Nephron progenitor cell (in vitro differentiated cells): ENCODE measurements at regions not wholly inside any gene's neighbourhood (a gene's known extent, or its start where the extent isn't known, plus 50 kb on each side); places are given as distances from the start of the nearest gene placed in this dataset.
"Not testable (repeated sequence)": the region's sequence is repeated elsewhere in the genome, so short reads cannot be mapped to it uniquely, and the experiment has no call there.

ENCODE experiments used
- DNase-seq: peaks from one replicate; pipeline ENCODE4 v3.0.0; 2021
- H3K27ac Mint-ChIP-seq: 2 replicates; pipeline ENCODE4 v1.8.0; 2021; ENCODE audit warnings: mild to moderate bottlenecking, moderate library complexity, mixed read lengths
- H3K27me3 Mint-ChIP-seq: 2 replicates; pipeline ENCODE4 v1.8.0; 2021; ENCODE audit warnings: mild to moderate bottlenecking, low read depth, mixed read lengths; ENCODE audit not compliant: poor library complexity
- H3K36me3 Mint-ChIP-seq: 2 replicates; pipeline ENCODE4 v1.8.0; 2021; ENCODE audit warnings: low read depth, mixed read lengths
- H3K4me1 Mint-ChIP-seq: 2 replicates; pipeline ENCODE4 v1.8.0; 2021; ENCODE audit warnings: mixed read lengths
- H3K4me3 Mint-ChIP-seq: 2 replicates; pipeline ENCODE4 v1.8.0; 2021; ENCODE audit warnings: mild to moderate bottlenecking, moderate library complexity, mixed read lengths
- H3K9me3 Mint-ChIP-seq: 2 replicates; pipeline ENCODE4 v1.8.0; 2021; ENCODE audit warnings: mild to moderate bottlenecking, moderate library complexity, mixed read lengths
- CTCF ChIP-seq: fragments of 200-600 bp; sonication (generic); IDR thresholded peaks from 2 replicates; pipeline ENCODE4 v1.5.0; 2021; ENCODE audit warnings: antibody characterized with exemption

- peak; percentile 41 for TF ChIP-seq CTCF
- H3K36me3 Mint-ChIP-seq: no peaks in the 10 kb centered on the region
- H3K27ac Mint-ChIP-seq: no peak overlapping the region
These were observed 130.6 kb upstream of the FHIT start for GRCh38 chr3:61381745-61382392.

GRCh38 chr3:61387817-61388216 lies 136.6 kb upstream of the FHIT start:
- TF ChIP-seq CTCF: no peak
- H3K4me1 Mint-ChIP-seq: no peaks in the 10 kb centered on the region
- peaks cover 68% of the 10 kb centered on the region for H3K9me3 Mint-ChIP-seq
- H3K4me3 Mint-ChIP-seq: no peak overlapping the region
- H3K27me3 Mint-ChIP-seq: peaks cover 4% of the 10 kb centered on the region
- H3K36me3 Mint-ChIP-seq: peaks cover 11% of the 10 kb centered on the region
- DNase-seq: no peak
- no peak overlapping the region for H3K27ac Mint-ChIP-seq

More at GRCh38 chr3:61381745-61382392, 130.6 kb upstream of the FHIT start:
- H3K4me1 Mint-ChIP-seq: no peaks in the 10 kb centered on the region
- peaks cover 7% of the 10 kb centered on the region for H3K27me3 Mint-ChIP-seq
- no peak for DNase-seq
- H3K9me3 Mint-ChIP-seq: peaks cover 24% of the 10 kb centered on the region
- no peak overlapping the region for H3K4me3 Mint-ChIP-seq

GRCh38 chr3:61393480-61393947 lies 142.3 kb upstream of the FHIT start:
- H3K27me3 Mint-ChIP-seq, H3K4me1 Mint-ChIP-seq, H3K4me3 Mint-ChIP-seq, DNase-seq, H3K27ac Mint-ChIP-seq: not testable (repeated sequence)
- Mint-ChIP-seq H3K36me3 (peaks cover 11% of the 10 kb centered on the region), H3K9me3 (peaks cover 78% of the 10 kb centered on the region)

GRCh38 chr3:61401359-61401758 lies 150.1 kb upstream of the FHIT start:
- DNase-seq: no peak
- H3K4me3 Mint-ChIP-seq: no peak overlapping the region

GRCh38 chr3:61407397-61407796 lies 154.0 kb upstream of the PTPRG start:
- Mint-ChIP-seq H3K9me3 (peaks cover 12% of the 10 kb centered on the region), H3K36me3 (no peaks in the 10 kb centered on the region), H3K27me3 (no peaks in the 10 kb centered on the region), H3K27ac (no peak overlapping the region), H3K4me3 (no peak overlapping the region), H3K4me1 (peaks cover 18% of the 10 kb centered on the region)
- no peak for TF ChIP-seq CTCF
- no peak for DNase-seq

More at GRCh38 chr3:61401359-61401758, 150.1 kb upstream of the FHIT start:
- no peaks in the 10 kb centered on the region for H3K27me3 Mint-ChIP-seq
- no peak for TF ChIP-seq CTCF
- peaks cover 12% of the 10 kb centered on the region for H3K9me3 Mint-ChIP-seq
- H3K36me3 Mint-ChIP-seq: no peaks in the 10 kb centered on the region
- peaks cover 14% of the 10 kb centered on the region for H3K4me1 Mint-ChIP-seq
- H3K27ac Mint-ChIP-seq: no peak overlapping the region

- H3K4me1 Mint-ChIP-seq: peaks cover 13% of the 10 kb centered on the region
- no peak overlapping the region for H3K27ac Mint-ChIP-seq
These were observed 151.7 kb upstream of the PTPRG start for GRCh38 chr3:61409638-61410037.

GRCh38 chr3:61410358-61410757 lies 151.0 kb upstream of the PTPRG start:
- not testable (repeated sequence) for DNase-seq, H3K4me3 Mint-ChIP-seq, H3K36me3 Mint-ChIP-seq, H3K27me3 Mint-ChIP-seq, H3K4me1 Mint-ChIP-seq, H3K27ac Mint-ChIP-seq
- H3K9me3 Mint-ChIP-seq: peaks cover 16% of the 10 kb centered on the region

More at GRCh38 chr3:61409638-61410037, 151.7 kb upstream of the PTPRG start:
- Mint-ChIP-seq H3K36me3 (no peaks in the 10 kb centered on the region), H3K27me3 (peaks cover 1% of the 10 kb centered on the region), H3K4me3 (no peak overlapping the region), H3K9me3 (peaks cover 16% of the 10 kb centered on the region)
- no peak for TF ChIP-seq CTCF
- DNase-seq: no peak
